SK-N-SH treated with all-trans-retinoic acid at 6 μM for 48 hours (cell line): ENCODE measurements at regions not wholly inside any gene's neighbourhood (a gene's known extent, or its start where the extent isn't known, plus 50 kb on each side); places are given as distances from the start of the nearest gene placed in this dataset.

ENCODE experiments used
- ATAC-seq: fragments of 200-7000 bp; cut with Tn5 transposase; 3 replicates; pipeline ENCODE4 v1.9.1; 2020; ENCODE audit warnings: mild to moderate bottlenecking, moderate library complexity
- ARNTL ChIP-seq: fragments of 450-650 bp; formaldehyde crosslinking; IDR thresholded peaks from 2 replicates; pipeline ENCODE4 v1.5.0; 2020; ENCODE audit warnings: low read depth, mild to moderate bottlenecking, moderate library complexity, borderline replicate concordance
- CREB5 ChIP-seq: fragments of 250-450 bp; sonication (Bioruptor Pico); IDR thresholded peaks from 2 replicates; pipeline ENCODE4 v1.5.1; 2020; ENCODE audit warnings: low read depth, mild to moderate bottlenecking, moderate library complexity
- CSDC2 ChIP-seq: fragments of 250-450 bp; sonication (Bioruptor Pico); IDR thresholded peaks from 2 replicates; pipeline ENCODE4 v1.5.0; 2020; ENCODE audit warnings: mild to moderate bottlenecking, moderate library complexity
- ESRRG ChIP-seq: fragments of 250-450 bp; sonication (Bioruptor Pico); IDR thresholded peaks from 2 replicates; pipeline ENCODE4 v1.6.1; 2021; ENCODE audit warnings: mild to moderate bottlenecking
- GLIS3 ChIP-seq: fragments of 250-450 bp; sonication (Bioruptor Pico); IDR thresholded peaks from 2 replicates; pipeline ENCODE4 v1.5.0; 2020; ENCODE audit warnings: mild to moderate bottlenecking, moderate library complexity
- ISL1 ChIP-seq: fragments of 250-450 bp; sonication (Bioruptor Pico); IDR thresholded peaks from 2 replicates; pipeline ENCODE4 v2.1.2; 2022; ENCODE audit warnings: mild to moderate bottlenecking, moderate library complexity
- OSR1 ChIP-seq: fragments of 250-450 bp; sonication (Bioruptor Pico); IDR thresholded peaks from 2 replicates; pipeline ENCODE4 v1.8.0; 2022; ENCODE audit warnings: moderate library complexity, mild to moderate bottlenecking, inconsistent platforms
- PATZ1 ChIP-seq: fragments of 250-450 bp; sonication (Bioruptor Pico); IDR thresholded peaks from 2 replicates; pipeline ENCODE4 v1.8.0; 2020; ENCODE audit warnings: mild to moderate bottlenecking, moderate library complexity, borderline replicate concordance
- POU6F1 ChIP-seq: fragments of 250-450 bp; sonication (Bioruptor Pico); IDR thresholded peaks from 2 replicates; pipeline ENCODE4 v1.8.0; 2021; ENCODE audit warnings: low read depth, mild to moderate bottlenecking, moderate library complexity, borderline replicate concordance
- PPARA ChIP-seq: fragments of 250-450 bp; sonication (Bioruptor Pico); IDR thresholded peaks from 2 replicates; pipeline ENCODE4 v1.5.0; 2020; ENCODE audit warnings: mild to moderate bottlenecking, borderline replicate concordance
- RARB ChIP-seq: fragments of 250-450 bp; sonication (Bioruptor Pico); IDR thresholded peaks from 2 replicates; pipeline ENCODE4 v1.8.0; 2021; ENCODE audit warnings: mild to moderate bottlenecking, moderate library complexity
- SNAI2 ChIP-seq: fragments of 250-450 bp; sonication (Bioruptor Pico); IDR thresholded peaks from 2 replicates; pipeline ENCODE4 v1.5.0; 2020; ENCODE audit warnings: mild to moderate bottlenecking, moderate library complexity
- TCF4 ChIP-seq: fragments of 250-450 bp; sonication (Bioruptor Pico); IDR thresholded peaks from 2 replicates; pipeline ENCODE4 v1.8.0; 2021; ENCODE audit warnings: mild to moderate bottlenecking, moderate library complexity, borderline replicate concordance
- TOX ChIP-seq: fragments of 250-450 bp; sonication (Bioruptor Pico); IDR thresholded peaks from 2 replicates; pipeline ENCODE4 v1.8.0; 2021; ENCODE audit warnings: mild to moderate bottlenecking, moderate library complexity, borderline replicate concordance
- ZC3H10 ChIP-seq: fragments of 250-450 bp; sonication (Bioruptor Pico); IDR thresholded peaks from 2 replicates; pipeline ENCODE4 v1.5.1; 2021; ENCODE audit warnings: mild to moderate bottlenecking, moderate library complexity
- ZFP30 ChIP-seq: fragments of 450-650 bp; formaldehyde crosslinking; IDR thresholded peaks from 2 replicates; pipeline ENCODE4 v1.5.0; 2022; ENCODE audit warnings: mild to moderate bottlenecking, moderate library complexity
- ZNF565 ChIP-seq: fragments of 450-650 bp; formaldehyde crosslinking; conservative IDR thresholded peaks from 2 replicates; pipeline ENCODE4 v1.5.0; 2020; ENCODE audit warnings: low read depth, mild to moderate bottlenecking, moderate library complexity
- ZNF70 ChIP-seq: fragments of 450-650 bp; formaldehyde crosslinking; IDR thresholded peaks from 2 replicates; pipeline ENCODE4 v1.5.0; 2020; ENCODE audit warnings: mild to moderate bottlenecking, moderate library complexity
- TF ChIP-seq, protein P1 (sequence below): fragments of 250-450 bp; sonication (Bioruptor Pico); IDR thresholded peaks from 2 replicates; pipeline ENCODE4 v1.5.0; 2020; ENCODE audit warnings: mild to moderate bottlenecking, moderate library complexity
- TF ChIP-seq, protein P2 (sequence below): fragments of 250-450 bp; sonication (Bioruptor Pico); IDR thresholded peaks from 2 replicates; pipeline ENCODE4 v1.5.1; 2021; ENCODE audit warnings: mild to moderate bottlenecking, moderate library complexity

GRCh38 chr2:42999856-43000241 lies 207.5 kb upstream of the HAAO start:
- no peak for ATAC-seq
- no peak for TF ChIP-seq TCF4 (CRISPR knock-in tag)
- no peak for TF ChIP-seq PPARA (CRISPR knock-in tag)
- TF ChIP-seq ARNTL (CRISPR knock-in tag), result no peak
- TF ChIP-seq PATZ1 (CRISPR knock-in tag), result no peak
- no peak for TF ChIP-seq GLIS3 (CRISPR knock-in tag)
- TF ChIP-seq ZC3H10 (CRISPR knock-in tag), result no peak
- TF ChIP-seq, protein P1, sequence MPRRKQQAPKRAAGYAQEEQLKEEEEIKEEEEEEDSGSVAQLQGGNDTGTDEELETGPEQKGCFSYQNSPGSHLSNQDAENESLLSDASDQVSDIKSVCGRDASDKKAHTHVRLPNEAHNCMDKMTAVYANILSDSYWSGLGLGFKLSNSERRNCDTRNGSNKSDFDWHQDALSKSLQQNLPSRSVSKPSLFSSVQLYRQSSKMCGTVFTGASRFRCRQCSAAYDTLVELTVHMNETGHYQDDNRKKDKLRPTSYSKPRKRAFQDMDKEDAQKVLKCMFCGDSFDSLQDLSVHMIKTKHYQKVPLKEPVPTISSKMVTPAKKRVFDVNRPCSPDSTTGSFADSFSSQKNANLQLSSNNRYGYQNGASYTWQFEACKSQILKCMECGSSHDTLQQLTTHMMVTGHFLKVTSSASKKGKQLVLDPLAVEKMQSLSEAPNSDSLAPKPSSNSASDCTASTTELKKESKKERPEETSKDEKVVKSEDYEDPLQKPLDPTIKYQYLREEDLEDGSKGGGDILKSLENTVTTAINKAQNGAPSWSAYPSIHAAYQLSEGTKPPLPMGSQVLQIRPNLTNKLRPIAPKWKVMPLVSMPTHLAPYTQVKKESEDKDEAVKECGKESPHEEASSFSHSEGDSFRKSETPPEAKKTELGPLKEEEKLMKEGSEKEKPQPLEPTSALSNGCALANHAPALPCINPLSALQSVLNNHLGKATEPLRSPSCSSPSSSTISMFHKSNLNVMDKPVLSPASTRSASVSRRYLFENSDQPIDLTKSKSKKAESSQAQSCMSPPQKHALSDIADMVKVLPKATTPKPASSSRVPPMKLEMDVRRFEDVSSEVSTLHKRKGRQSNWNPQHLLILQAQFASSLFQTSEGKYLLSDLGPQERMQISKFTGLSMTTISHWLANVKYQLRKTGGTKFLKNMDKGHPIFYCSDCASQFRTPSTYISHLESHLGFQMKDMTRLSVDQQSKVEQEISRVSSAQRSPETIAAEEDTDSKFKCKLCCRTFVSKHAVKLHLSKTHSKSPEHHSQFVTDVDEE (CRISPR knock-in tag), result no peak
- TF ChIP-seq ZFP30 (CRISPR knock-in tag), result no peak
- TF ChIP-seq TOX (CRISPR knock-in tag), result no peak
- no peak for TF ChIP-seq CSDC2 (CRISPR knock-in tag)
- no peak for TF ChIP-seq ZNF565 (CRISPR knock-in tag)
- TF ChIP-seq ISL1 (CRISPR knock-in tag), result no peak
- TF ChIP-seq, protein P2, sequence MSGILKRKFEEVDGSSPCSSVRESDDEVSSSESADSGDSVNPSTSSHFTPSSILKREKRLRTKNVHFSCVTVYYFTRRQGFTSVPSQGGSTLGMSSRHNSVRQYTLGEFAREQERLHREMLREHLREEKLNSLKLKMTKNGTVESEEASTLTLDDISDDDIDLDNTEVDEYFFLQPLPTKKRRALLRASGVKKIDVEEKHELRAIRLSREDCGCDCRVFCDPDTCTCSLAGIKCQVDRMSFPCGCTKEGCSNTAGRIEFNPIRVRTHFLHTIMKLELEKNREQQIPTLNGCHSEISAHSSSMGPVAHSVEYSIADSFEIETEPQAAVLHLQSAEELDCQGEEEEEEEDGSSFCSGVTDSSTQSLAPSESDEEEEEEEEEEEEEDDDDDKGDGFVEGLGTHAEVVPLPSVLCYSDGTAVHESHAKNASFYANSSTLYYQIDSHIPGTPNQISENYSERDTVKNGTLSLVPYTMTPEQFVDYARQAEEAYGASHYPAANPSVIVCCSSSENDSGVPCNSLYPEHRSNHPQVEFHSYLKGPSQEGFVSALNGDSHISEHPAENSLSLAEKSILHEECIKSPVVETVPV (CRISPR knock-in tag), result no peak
- no peak for TF ChIP-seq RARB (CRISPR knock-in tag)
- no peak for TF ChIP-seq ZNF70 (CRISPR knock-in tag)
- TF ChIP-seq SNAI2 (CRISPR knock-in tag), result no peak
- TF ChIP-seq CREB5 (CRISPR knock-in tag), result no peak
- no peak for TF ChIP-seq ESRRG (CRISPR knock-in tag)

- no peak for ATAC-seq
- TF ChIP-seq ESRRG (CRISPR knock-in tag), result no peak
- no peak for TF ChIP-seq ZNF565 (CRISPR knock-in tag)
- TF ChIP-seq PPARA (CRISPR knock-in tag), result no peak
- no peak for TF ChIP-seq RARB (CRISPR knock-in tag)
- TF ChIP-seq ARNTL (CRISPR knock-in tag), result no peak
- no peak for TF ChIP-seq ZFP30 (CRISPR knock-in tag)
- no peak for TF ChIP-seq CSDC2 (CRISPR knock-in tag)
- TF ChIP-seq, protein P1 (CRISPR knock-in tag), result no peak
- no peak for TF ChIP-seq OSR1 (CRISPR knock-in tag)
- no peak for TF ChIP-seq PATZ1 (CRISPR knock-in tag)
- TF ChIP-seq GLIS3 (CRISPR knock-in tag), result no peak
- no peak for TF ChIP-seq ISL1 (CRISPR knock-in tag)
- no peak for TF ChIP-seq POU6F1 (CRISPR knock-in tag)
- TF ChIP-seq, protein P2 (CRISPR knock-in tag), result no peak
- no peak for TF ChIP-seq ZC3H10 (CRISPR knock-in tag)
- TF ChIP-seq TCF4 (CRISPR knock-in tag), result no peak
These were observed 207.0 kb upstream of the HAAO start for GRCh38 chr2:42999391-42999841.
